Fibroblast of upper back skin (primary cell): ENCODE measurements at regions not wholly inside any gene's neighbourhood (a gene's known extent, or its start where the extent isn't known, plus 50 kb on each side); places are given as distances from the start of the nearest gene placed in this dataset.

Experiments
- DNase-seq: peaks from one replicate; pipeline ENCODE4 v3.0.0-alpha.2; 2013

DNA sequence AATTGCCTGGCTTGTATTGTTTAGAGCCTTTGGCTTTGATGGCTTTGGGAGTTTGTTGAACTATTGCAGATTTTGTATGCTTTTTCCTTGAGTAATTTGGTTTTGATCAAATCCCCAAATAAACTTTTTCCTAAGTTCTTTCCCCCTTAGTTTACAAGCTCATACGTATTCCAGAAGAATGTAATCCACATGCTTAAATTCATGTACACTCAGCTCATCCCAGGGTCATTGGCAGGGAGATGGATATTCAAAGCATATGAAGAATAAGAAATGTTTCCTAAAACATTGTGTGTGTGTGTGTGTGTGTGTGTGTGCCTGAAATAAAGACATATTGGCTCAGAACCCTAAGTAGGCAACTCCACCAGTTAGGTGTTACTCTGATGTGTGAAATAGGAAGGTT is 89.4 kb downstream of the TMEM30B start:
- DNase-seq = no peak

- no peak for DNase-seq
Measured at GRCh38 chr14:61190341-61190740, 90.8 kb downstream of the TMEM30B start.

- peak; percentile 63 for DNase-seq
Measured at GRCh38 chr14:61188978-61189808, 91.9 kb downstream of the TMEM30B start.

DNA sequence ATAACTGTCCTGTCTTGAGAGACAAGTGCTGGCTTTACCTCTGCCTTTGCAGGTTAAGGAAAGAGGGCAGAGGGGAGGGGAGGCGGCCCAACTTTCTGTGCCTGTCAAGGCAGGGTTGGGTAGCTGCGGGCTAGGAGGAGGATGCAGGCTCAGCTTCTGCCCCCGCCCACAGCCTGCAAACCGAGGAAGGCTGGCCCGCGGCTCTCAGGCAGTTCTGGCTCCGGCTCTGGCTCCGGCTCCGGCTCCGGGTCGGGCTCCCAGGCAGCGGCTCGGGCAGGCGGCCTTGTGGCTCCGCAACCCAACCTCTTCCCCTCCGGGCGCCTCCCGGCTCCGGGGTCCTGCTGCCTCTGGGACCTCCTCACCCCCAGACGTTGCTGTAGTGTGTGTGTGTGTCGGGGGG is 92.9 kb downstream of the TMEM30B start:
- no peak for DNase-seq

- DNase-seq = no peak
Measured at GRCh38 chr14:61187196-61187905, 93.8 kb downstream of the TMEM30B start.

- no peak for DNase-seq
Measured at GRCh38 chr14:61186341-61187195, 94.6 kb downstream of the TMEM30B start.

GRCh38 chr14:61185534-61185933 is 95.6 kb downstream of the TMEM30B start:
- DNase-seq = no peak

DNA sequence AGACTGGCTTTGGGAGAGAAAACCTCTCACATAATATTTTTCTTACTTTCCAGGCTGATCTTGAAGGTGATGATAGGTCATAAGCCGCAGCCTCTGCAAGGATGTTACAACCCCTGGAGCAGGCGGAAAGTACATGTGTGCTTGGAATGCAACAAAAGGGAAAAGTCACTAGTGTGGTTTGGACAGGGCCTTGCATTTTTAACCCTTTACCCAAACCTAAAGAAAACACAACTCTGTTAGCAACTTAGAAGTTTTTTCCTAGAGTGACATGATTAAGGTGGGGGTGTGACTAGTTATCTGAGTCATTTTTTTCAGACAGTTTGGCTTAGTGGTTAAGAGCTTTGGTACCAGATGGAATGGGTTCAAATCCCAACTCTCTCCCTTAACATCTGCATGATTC is 97.0 kb downstream of the TMEM30B start:
- DNase-seq = peak; percentile 100

- no peak for DNase-seq
Measured at GRCh38 chr14:61183196-61183885, 97.8 kb downstream of the TMEM30B start.

GRCh38 chr14:61179796-61180398 is 101.2 kb downstream of the TMEM30B start:
- DNase-seq = no peak

GRCh38 chr14:61179061-61179690 is 102.0 kb downstream of the TMEM30B start:
- DNase-seq = no peak

- peak; percentile 98 for DNase-seq
Measured at GRCh38 chr14:61178226-61179060, 102.7 kb downstream of the TMEM30B start.

DNA sequence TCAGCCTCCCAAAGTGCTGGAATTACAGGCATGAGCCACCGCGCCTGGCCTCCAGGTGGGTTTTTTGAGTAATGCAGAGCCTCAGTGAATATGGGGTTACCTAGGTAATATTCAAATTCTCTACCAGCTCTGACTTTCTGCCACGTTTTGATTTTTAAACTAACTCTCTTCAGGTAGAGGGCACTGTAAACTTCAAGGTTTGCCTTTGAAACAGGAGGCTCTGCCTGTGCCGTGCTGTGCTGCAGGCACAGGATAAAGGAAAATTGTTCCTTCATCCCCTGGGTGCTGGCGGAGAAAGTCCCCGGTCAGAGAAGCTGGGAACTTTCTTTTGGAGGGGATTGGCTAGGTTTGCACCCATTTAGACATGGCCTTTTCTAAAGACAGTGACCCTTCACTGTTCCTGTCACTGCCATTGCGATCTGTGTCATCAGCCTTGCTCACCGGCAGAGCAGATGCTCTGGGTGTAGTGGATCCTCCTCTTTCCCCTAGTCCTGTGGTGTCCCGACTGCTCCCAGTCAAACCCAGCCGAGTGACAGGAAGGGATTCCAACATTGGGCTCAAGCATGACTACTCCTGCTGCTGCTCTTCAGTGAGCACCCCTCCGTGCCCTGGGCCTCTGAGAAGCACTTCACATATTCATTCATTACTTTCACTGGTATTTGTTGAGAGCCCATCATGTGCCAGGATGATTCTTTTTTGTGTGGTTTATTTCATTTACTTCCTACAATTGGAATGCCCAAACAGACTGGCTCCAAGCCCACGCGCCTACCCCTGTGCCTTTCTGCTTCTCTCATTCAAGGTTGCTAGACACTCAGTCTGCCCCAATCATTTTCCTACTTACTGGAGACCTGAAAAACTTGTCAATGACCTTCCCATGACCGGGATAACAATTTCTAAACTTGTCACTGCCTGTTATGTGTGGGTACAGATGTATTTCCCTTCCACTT is 103.6 kb downstream of the TMEM30B start:
- peak; percentile 58 for DNase-seq

- no peak for DNase-seq
Measured at GRCh38 chr14:61176686-61177085, 104.5 kb downstream of the TMEM30B start.

- peak; percentile 76 for DNase-seq
Measured at GRCh38 chr14:61174987-61175386, 106.2 kb downstream of the TMEM30B start.

GRCh38 chr14:61174441-61174891 is 106.7 kb downstream of the TMEM30B start:
- DNase-seq = no peak

GRCh38 chr14:61171727-61172126 is 109.4 kb downstream of the TMEM30B start:
- no peak for DNase-seq

DNA sequence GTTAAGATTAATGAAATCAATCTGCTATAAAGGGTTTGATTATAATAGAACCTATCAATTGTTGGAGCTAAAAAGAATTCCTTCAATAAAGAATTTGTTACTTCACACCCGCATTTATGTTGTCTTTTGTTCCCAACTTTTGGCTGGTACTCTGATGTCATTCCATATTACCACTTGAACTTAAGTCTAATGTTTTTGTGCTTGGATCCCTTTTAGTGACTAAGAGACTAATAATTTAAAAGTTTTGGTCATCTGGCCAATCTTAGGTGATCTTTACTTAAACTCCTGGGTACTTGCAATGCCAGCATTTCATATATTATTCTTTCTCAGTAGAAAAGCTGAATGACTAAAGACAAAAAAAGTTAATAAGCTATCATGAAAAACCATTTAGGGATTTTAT is 113.0 kb downstream of the TMEM30B start:
- no peak for DNase-seq

- no peak for DNase-seq
Measured at GRCh38 chr14:61167642-61168041, 113.5 kb downstream of the TMEM30B start.

- DNase-seq = no peak
Measured at GRCh38 chr14:61160798-61161197, 120.3 kb downstream of the TMEM30B start.
